ENCODE measurements at regions not wholly inside any gene's neighbourhood (a gene's known extent, or its start where the extent isn't known, plus 50 kb on each side); places are given as distances from the start of the nearest gene placed in this dataset.

- H3K36me3 ChIP-seq, result no peaks in the 10 kb centered on the region
- no peaks in the 10 kb centered on the region for H3K9me3 ChIP-seq
- DNase-seq (ENCODE audit: extremely low spot score in 2 of 2), result no peak
- H3K4me3 ChIP-seq, result no peak overlapping the region
- no peaks in the 10 kb centered on the region for H3K27me3 ChIP-seq
- H3K4me1 ChIP-seq, result no peaks in the 10 kb centered on the region
- intact Hi-C loops (cut with DNase I), result no loop called here
- no peak overlapping the region for H3K27ac ChIP-seq
- TF ChIP-seq POLR2A (IDR thresholded peaks at IDR 0.05) (no peak), POLR2AphosphoS5 (IDR thresholded peaks at IDR 0.05; ENCODE audit: insufficient read depth in 1 of 2, low read depth in 1 of 2) (no peak), CTCF (IDR thresholded peaks at IDR 0.05) (no peak)
Measured at GRCh38 chrX:46340696-46341095, 204.5 kb downstream of the ZNF674 start.

- no peak for DNase-seq (ENCODE audit: extremely low spot score in 2 of 2)
- intact Hi-C loops (cut with DNase I), result no loop called here
- no peak overlapping the region for H3K27ac ChIP-seq
- H3K27me3 ChIP-seq, result no peaks in the 10 kb centered on the region
- TF ChIP-seq POLR2A (IDR thresholded peaks at IDR 0.05), result no peak
- TF ChIP-seq CTCF (IDR thresholded peaks at IDR 0.05), result no peak
- TF ChIP-seq POLR2AphosphoS5 (IDR thresholded peaks at IDR 0.05; ENCODE audit: insufficient read depth in 1 of 2, low read depth in 1 of 2), result no peak
- no peak overlapping the region for H3K4me3 ChIP-seq
- H3K4me1 ChIP-seq, result no peaks in the 10 kb centered on the region
- H3K36me3 ChIP-seq, result no peaks in the 10 kb centered on the region
- no peaks in the 10 kb centered on the region for H3K9me3 ChIP-seq
Measured at GRCh38 chrX:46333550-46333949, 211.7 kb downstream of the ZNF674 start.

GRCh38 chrX:46330981-46331380 is 214.2 kb downstream of the ZNF674 start:
- no peaks in the 10 kb centered on the region for H3K27me3 ChIP-seq
- TF ChIP-seq POLR2AphosphoS5 (IDR thresholded peaks at IDR 0.05; ENCODE audit: insufficient read depth in 1 of 2, low read depth in 1 of 2) (no peak), CTCF (IDR thresholded peaks at IDR 0.05) (no peak), POLR2A (IDR thresholded peaks at IDR 0.05) (no peak)
- H3K4me1 ChIP-seq, result no peaks in the 10 kb centered on the region
- H3K27ac ChIP-seq, result no peak overlapping the region
- H3K4me3 ChIP-seq, result no peak overlapping the region
- intact Hi-C loops (cut with DNase I), result no loop called here
- DNase-seq (ENCODE audit: extremely low spot score in 2 of 2), result no peak
- no peaks in the 10 kb centered on the region for H3K9me3 ChIP-seq
- H3K36me3 ChIP-seq, result no peaks in the 10 kb centered on the region

- H3K4me3 ChIP-seq, result no peak overlapping the region
- H3K27ac ChIP-seq, result no peak overlapping the region
- H3K36me3 ChIP-seq, result no peaks in the 10 kb centered on the region
- no peaks in the 10 kb centered on the region for H3K9me3 ChIP-seq
- H3K27me3 ChIP-seq, result no peaks in the 10 kb centered on the region
- no peak for TF ChIP-seq POLR2A (IDR thresholded peaks at IDR 0.05)
- no peak for TF ChIP-seq POLR2AphosphoS5 (IDR thresholded peaks at IDR 0.05; ENCODE audit: insufficient read depth in 1 of 2, low read depth in 1 of 2)
- TF ChIP-seq CTCF (IDR thresholded peaks at IDR 0.05), result no peak
- intact Hi-C loops (cut with DNase I), result no loop called here
- DNase-seq (ENCODE audit: extremely low spot score in 2 of 2), result no peak
- H3K4me1 ChIP-seq, result no peaks in the 10 kb centered on the region
Measured at GRCh38 chrX:46330513-46330912, 214.7 kb downstream of the ZNF674 start.

GRCh38 chrX:46328133-46328532 is 217.1 kb downstream of the ZNF674 start:
- no peak for TF ChIP-seq POLR2AphosphoS5 (IDR thresholded peaks at IDR 0.05; ENCODE audit: insufficient read depth in 1 of 2, low read depth in 1 of 2)
- TF ChIP-seq POLR2A (IDR thresholded peaks at IDR 0.05), result no peak
- TF ChIP-seq CTCF (IDR thresholded peaks at IDR 0.05), result no peak
- Histone ChIP-seq H3K27me3 (no peaks in the 10 kb centered on the region), H3K36me3 (no peaks in the 10 kb centered on the region), H3K4me3 (no peak overlapping the region), H3K4me1 (no peaks in the 10 kb centered on the region), H3K9me3 (no peaks in the 10 kb centered on the region), H3K27ac (no peak overlapping the region)
- intact Hi-C loops (cut with DNase I), result no loop called here
- DNase-seq (ENCODE audit: extremely low spot score in 2 of 2), result no peak
